HCT116 (cell line): ENCODE measurements at regions not wholly inside any gene's neighbourhood (a gene's known extent, or its start where the extent isn't known, plus 50 kb on each side); places are given as distances from the start of the nearest gene placed in this dataset.
"Not testable (repeated sequence)": the region's sequence is repeated elsewhere in the genome, so short reads cannot be mapped to it uniquely, and the experiment has no call there.

Experiments used
- ATAC-seq: fragments of 200-7000 bp; cut with Tn5 transposase; 2 replicates; pipeline ENCODE4 v1.9.1; 2020; ENCODE audit warnings: mild to moderate bottlenecking, moderate library complexity
- BruUV-seq: library from RNA; stranded (reverse); fragments of 400-500 nt; replicated peaks from 2 replicates; lab custom pipeline; 2021; lab: Mats Ljungman, UMichigan
- CTCF ChIA-PET: fragments of 300-600 bp; sonication (Branson Sonifier 250); formaldehyde crosslinking; loops from one replicate; lab custom pipeline; 2021; ENCODE audit warnings: antibody characterized with exemption; lab: Charles Lee
- POLR2A ChIA-PET: fragments of 300-600, 350-600 bp; sonication (Branson Sonifier 250); formaldehyde crosslinking; loops from one replicate; lab custom pipeline; 2021; ENCODE audit warnings: antibody characterized with exemption; lab: Charles Lee
- RAD21 ChIA-PET, 2 experiments: fragments of 300-600 bp; sonication (Branson Sonifier 250); formaldehyde crosslinking; loops; one replicate each; lab custom pipeline; 2023; ENCODE audit warnings: low total read pairs in 2 of 2; ENCODE audit not compliant: uncharacterized antibody in 2 of 2, unreplicated experiment in 2 of 2, low non-redundant PET in 1 of 2; lab: Charles Lee
- DNase-seq: peaks from one replicate; pipeline ENCODE4 v3.0.0-alpha.2; 2010; ENCODE audit warnings: low read depth, low spot score
- H2AFZ ChIP-seq: fragments of 200-600 bp; shearing (Covaris generic), sonication (generic); 2 replicates; pipeline ENCODE4 v1.6.1; 2017; ENCODE audit warnings: low read depth, mixed run types, mixed read lengths, antibody characterized with exemption, low read length; ENCODE audit not compliant: poor library complexity, severe bottlenecking
- H3K27ac ChIP-seq: 2 replicates; pipeline ENCODE4 v1.5.1; 2012; ENCODE audit warnings: low read depth, low read length
- H3K27me3 ChIP-seq: fragments of 200-600 bp; sonication (generic); 2 replicates; pipeline ENCODE4 v1.6.1; 2016; ENCODE audit warnings: mixed run types, low read length, mixed read lengths; ENCODE audit not compliant: insufficient read depth
- H3K36me3 ChIP-seq, 2 experiments: fragments of 200-500 bp in 1 of 2; fragments of 200-600 bp in 1 of 2; sonication (Bioruptor generic) in 1 of 2; sonication (generic) in 1 of 2; 2 replicates each; pipeline versions ENCODE4 v1.5.1 to v1.6.1; 2014 to 2016; ENCODE audit warnings: low read length in 2 of 2, inconsistent platforms in 1 of 2, mixed read lengths in 1 of 2, mixed run types in 1 of 2; ENCODE audit not compliant: insufficient read depth in 2 of 2, control insufficient read depth in 1 of 2
- H3K4me1 ChIP-seq, 2 experiments: fragments of 200-600 bp in 1 of 2; sonication (generic) in 1 of 2; 2 replicates each; pipeline versions ENCODE4 v1.5.1 to v1.6.1; 2012 to 2017; ENCODE audit warnings: low read length in 2 of 2, inconsistent platforms in 1 of 2, mild to moderate bottlenecking in 1 of 2, mixed read lengths in 1 of 2, mixed run types in 1 of 2, moderate library complexity in 1 of 2; ENCODE audit not compliant: insufficient read depth in 2 of 2, control insufficient read depth in 1 of 2
- H3K4me2 ChIP-seq: fragments of 200-600 bp; sonication (generic); 2 replicates; pipeline ENCODE4 v1.6.1; 2017; ENCODE audit warnings: mixed run types, low read length, mixed read lengths
- H3K4me3 ChIP-seq, 2 experiments: fragments of 200-600 bp in 1 of 2; sonication (generic) in 1 of 2; replicated peaks in 1 of 2; 2 replicates each; pipeline ENCODE4 v1.5.1; 2011 to 2016; ENCODE audit warnings: low read length in 2 of 2, control low read depth in 1 of 2, low read depth in 1 of 2, mild to moderate bottlenecking in 1 of 2, mixed read lengths in 1 of 2, mixed run types in 1 of 2
- H3K79me2 ChIP-seq: fragments of 200-600 bp; sonication (generic); 2 replicates; pipeline ENCODE4 v1.6.1; 2017; ENCODE audit warnings: mild to moderate bottlenecking, mixed run types, low read length, moderate library complexity, mixed read lengths; ENCODE audit not compliant: insufficient read depth
- H3K9ac ChIP-seq: fragments of 200-600 bp; sonication (generic); 2 replicates; pipeline ENCODE4 v1.6.1; 2016; ENCODE audit warnings: low read length, mixed read lengths
- H3K9me2 ChIP-seq: fragments of 200-600 bp; sonication (generic), shearing (Covaris generic); 2 replicates; pipeline ENCODE4 v1.6.1; 2017; ENCODE audit warnings: mixed run types, mild to moderate bottlenecking, moderate library complexity; ENCODE audit not compliant: insufficient read depth
- H3K9me3 ChIP-seq, 2 experiments: fragments of 200-500 bp in 1 of 2; fragments of 200-600 bp in 1 of 2; sonication (Bioruptor generic) in 1 of 2; sonication (generic) in 1 of 2; 2 replicates each; pipeline ENCODE4 v1.6.1; 2014 to 2017; ENCODE audit warnings: low read length in 2 of 2, mixed read lengths in 2 of 2, inconsistent platforms in 1 of 2, low read depth in 1 of 2, mild to moderate bottlenecking in 1 of 2, mixed run types in 1 of 2, moderate library complexity in 1 of 2; ENCODE audit not compliant: control insufficient read depth in 1 of 2, insufficient read depth in 1 of 2
- H4K20me1 ChIP-seq: fragments of 200-600 bp; sonication (generic), shearing (Covaris generic); 2 replicates; pipeline ENCODE4 v1.6.1; 2017; ENCODE audit warnings: mixed run types, mild to moderate bottlenecking, moderate library complexity; ENCODE audit not compliant: insufficient read depth
- intact Hi-C: fragments of 100-400 bp; cut with micrococcal nuclease; formaldehyde crosslinking; loops from 2 replicates; pipeline ENCODE4 v1.10.0; 2022

GRCh38 chr7:16250655-16251054 lies 170.7 kb downstream of the CRPPA start:
- H3K9me2 ChIP-seq, POLR2A ChIA-PET, RAD21 ChIA-PET, H3K4me3 ChIP-seq, ATAC-seq, H3K4me1 ChIP-seq, CTCF ChIA-PET, H3K79me2 ChIP-seq, DNase-seq, H3K9ac ChIP-seq, H3K36me3 ChIP-seq, H3K27ac ChIP-seq, H3K9me3 ChIP-seq, intact Hi-C loops, BruUV-seq, H3K27me3 ChIP-seq, H2AFZ ChIP-seq, H3K4me2 ChIP-seq, H4K20me1 ChIP-seq: not testable (repeated sequence)

- H3K9me3 ChIP-seq, H3K36me3 ChIP-seq, H2AFZ ChIP-seq, H3K4me3 ChIP-seq, H3K27me3 ChIP-seq, H3K27ac ChIP-seq, H4K20me1 ChIP-seq, BruUV-seq, H3K9me2 ChIP-seq, DNase-seq, H3K4me2 ChIP-seq, ATAC-seq, H3K9ac ChIP-seq, H3K79me2 ChIP-seq, POLR2A ChIA-PET, H3K4me1 ChIP-seq, RAD21 ChIA-PET, intact Hi-C loops, CTCF ChIA-PET: not testable (repeated sequence)
These were observed 172.1 kb downstream of the CRPPA start for GRCh38 chr7:16249204-16249603.

GRCh38 chr7:16248556-16248955 lies 172.8 kb downstream of the CRPPA start:
- H3K9ac ChIP-seq, H3K4me2 ChIP-seq, ATAC-seq, H3K36me3 ChIP-seq, H3K4me3 ChIP-seq, POLR2A ChIA-PET, BruUV-seq, RAD21 ChIA-PET, H4K20me1 ChIP-seq, H3K4me1 ChIP-seq, H3K9me3 ChIP-seq, H3K9me2 ChIP-seq, H3K27me3 ChIP-seq, DNase-seq, intact Hi-C loops, H3K79me2 ChIP-seq, CTCF ChIA-PET, H2AFZ ChIP-seq, H3K27ac ChIP-seq: not testable (repeated sequence)
